ENCODE measurements at regions not wholly inside any gene's neighbourhood (a gene's known extent, or its start where the extent isn't known, plus 50 kb on each side); places are given as distances from the start of the nearest gene placed in this dataset.

GRCh38 chrX:55143621-55144020, 54.8 kb downstream of the PAGE2 start:
- TF ChIP-seq CTCF (IDR thresholded peaks at IDR 0.05; ENCODE audit: low read length) (no peak), EZH2 (optimal IDR thresholded peaks at IDR 0.05; ENCODE audit: low read depth, low read length) (no peak)
